A549 (cell line): ENCODE measurements at regions not wholly inside any gene's neighbourhood (a gene's known extent, or its start where the extent isn't known, plus 50 kb on each side); places are given as distances from the start of the nearest gene placed in this dataset.
A peak's percentile ranks its signal among the peaks of the same experiment; 100 is the strongest.
"Not testable (repeated sequence)": the region's sequence is repeated elsewhere in the genome, so short reads cannot be mapped to it uniquely, and the experiment has no call there.

Experiments used
- ATAC-seq, 2 experiments: fragments of 200-7000 bp in 1 of 2; fragments of >200 bp in 1 of 2; cut with Nextera tagmentation in 1 of 2; cut with Tn5 transposase in 1 of 2; 3 replicates each; pipeline versions ENCODE4 v1.8.0 to v1.9.1; 2018 to 2020; ENCODE audit warnings: mild to moderate bottlenecking in 1 of 2, moderate library complexity in 1 of 2
- CTCF ChIA-PET: fragments of 300-600 bp; sonication (Branson Sonifier 250); formaldehyde crosslinking; extraction: SDS; loops from one replicate; lab custom pipeline; 2021; ENCODE audit warnings: antibody characterized with exemption, inconsistent platforms; lab: Yijun Ruan, JAX
- POLR2A ChIA-PET: fragments of 350-600 bp; formaldehyde crosslinking; extraction: SDS; loops from one replicate; lab custom pipeline; 2021; ENCODE audit warnings: antibody characterized with exemption, inconsistent platforms; lab: Yijun Ruan, JAX
- DNase-seq, 2 experiments: peaks; one replicate each; pipeline versions ENCODE4 v3.0.0 to v3.0.0-alpha.2; 2011 to 2016; ENCODE audit warnings: low read depth in 1 of 2, low spot score in 1 of 2
- FAIRE-seq: peaks from 2 replicates; lab custom pipeline; 2011; peaks lifted over from hg19 to GRCh38; lab: Jason Lieb, UNC
- H3K27ac ChIP-seq, 2 experiments: fragments of >200 bp; sonication (Bioruptor Twin); formaldehyde crosslinking; 3 replicates each; pipeline ENCODE4 v1.5.1; 2016 to 2017
- H3K4me1 ChIP-seq: fragments of >200 bp; sonication (Bioruptor Twin); formaldehyde crosslinking; 3 replicates; pipeline ENCODE4 v1.6.1; 2016
- H3K4me2 ChIP-seq: fragments of >200 bp; sonication (Bioruptor Twin); formaldehyde crosslinking; 3 replicates; pipeline ENCODE4 v1.6.1; 2016
- H3K4me3 ChIP-seq: fragments of >200 bp; sonication (Bioruptor Twin); formaldehyde crosslinking; 3 replicates; pipeline ENCODE4 v1.5.1; 2016
- H3K9me3 ChIP-seq: fragments of >200 bp; sonication (Bioruptor Twin); formaldehyde crosslinking; 3 replicates; pipeline ENCODE4 v1.6.1; 2016
- ATOH8 ChIP-seq: fragments of 250-450 bp; sonication (Bioruptor Pico); IDR thresholded peaks from 2 replicates; pipeline ENCODE4 v1.5.0; 2020; ENCODE audit warnings: low read depth, mild to moderate bottlenecking, moderate library complexity
- CBX2 ChIP-seq: fragments of 200-600 bp; sonication (generic); IDR thresholded peaks from 2 replicates; pipeline ENCODE4 v1.6.1; 2016; ENCODE audit warnings: low read depth, mild to moderate bottlenecking, borderline replicate concordance
- CBX8 ChIP-seq: fragments of 200-600 bp; sonication (generic); IDR thresholded peaks from 2 replicates; pipeline ENCODE4 v1.6.1; 2016
- CTCF ChIP-seq: fragments of >200 bp; sonication (Bioruptor Twin); formaldehyde crosslinking; IDR thresholded peaks from 3 replicates; pipeline ENCODE4 v1.5.1; 2016
- E2F6 ChIP-seq: IDR thresholded peaks from 2 replicates; pipeline ENCODE4 v1.6.1; 2012; ENCODE audit warnings: low read depth, borderline replicate concordance
- EHF ChIP-seq: fragments of 250-450 bp; sonication (Bioruptor Pico); IDR thresholded peaks from 2 replicates; pipeline ENCODE4 v1.5.0; 2020; ENCODE audit warnings: mild to moderate bottlenecking
- ELK1 ChIP-seq: fragments of 150-350 bp; IDR thresholded peaks from 2 replicates; pipeline ENCODE4 v1.6.1; 2014; ENCODE audit warnings: low read depth, mild to moderate bottlenecking, low read length
- EP300 ChIP-seq, 2 experiments: fragments of >200 bp; sonication (Bioruptor Twin); formaldehyde crosslinking; IDR thresholded peaks; 2 replicates in 1 of 2; 3 replicates in 1 of 2; pipeline ENCODE4 v1.6.1; 2016 to 2017
- FOSL2 ChIP-seq, 2 experiments: fragments of 450-650 bp in 1 of 2; fragments of >200 bp in 1 of 2; sonication (Bioruptor Twin) in 1 of 2; formaldehyde crosslinking; IDR thresholded peaks; 2 replicates each; pipeline versions ENCODE4 v1.5.0 to v1.6.1; 2016 to 2020; ENCODE audit warnings: mild to moderate bottlenecking in 1 of 2, moderate library complexity in 1 of 2
- GATA3 ChIP-seq: IDR thresholded peaks from 2 replicates; pipeline ENCODE4 v1.6.1; 2012; ENCODE audit warnings: borderline replicate concordance
- HES2 ChIP-seq: fragments of >200 bp; sonication (Bioruptor Twin); formaldehyde crosslinking; IDR thresholded peaks from 2 replicates; pipeline ENCODE4 v1.6.1; 2016
- HOXA7 ChIP-seq: fragments of 250-450 bp; sonication (Bioruptor Pico); IDR thresholded peaks from 2 replicates; pipeline ENCODE4 v1.5.0; 2020; ENCODE audit warnings: mild to moderate bottlenecking, moderate library complexity
- HOXB13 ChIP-seq: fragments of 250-450 bp; sonication (Bioruptor Pico); IDR thresholded peaks from 2 replicates; pipeline ENCODE4 v1.5.0; 2020; ENCODE audit warnings: low read depth, mild to moderate bottlenecking, moderate library complexity
- JUN ChIP-seq, 2 experiments: fragments of >200 bp; sonication (Bioruptor Twin); formaldehyde crosslinking; IDR thresholded peaks; 2 replicates in 1 of 2; 3 replicates in 1 of 2; pipeline ENCODE4 v1.6.1; 2016 to 2017
- KDM1A ChIP-seq: fragments of 200-600 bp; sonication (generic); IDR thresholded peaks from 2 replicates; pipeline ENCODE4 v1.6.1; 2016; ENCODE audit warnings: low read depth, mild to moderate bottlenecking
- MAX ChIP-seq: IDR thresholded peaks from 2 replicates; pipeline ENCODE4 v1.6.1; 2012
- POLR2A ChIP-seq: IDR thresholded peaks from 2 replicates; pipeline ENCODE4 v1.6.1; 2012; ENCODE audit warnings: mild to moderate bottlenecking, low read length
- POLR2AphosphoS2 ChIP-seq: conservative IDR thresholded peaks from 2 replicates; pipeline ENCODE4 v1.6.1; 2012; ENCODE audit warnings: low read length, improper control_type of control experiment, inconsistent platforms
- RAD21 ChIP-seq, 2 experiments: fragments of >200 bp in 1 of 2; sonication (Bioruptor Twin) in 1 of 2; formaldehyde crosslinking in 1 of 2; IDR thresholded peaks in 1 of 2; conservative IDR thresholded peaks in 1 of 2; 2 replicates in 1 of 2; 3 replicates in 1 of 2; pipeline ENCODE4 v1.6.1; 2012 to 2018; ENCODE audit warnings: inconsistent platforms in 1 of 2
- SREBF2 ChIP-seq: fragments of 450-650 bp; IDR thresholded peaks from 2 replicates; pipeline ENCODE4 v1.6.1; 2014; ENCODE audit warnings: mild to moderate bottlenecking, moderate library complexity
- TFCP2L1 ChIP-seq: fragments of 250-450 bp; sonication (Bioruptor Pico); IDR thresholded peaks from 2 replicates; pipeline ENCODE4 v1.5.0; 2021; ENCODE audit warnings: mild to moderate bottlenecking
- ZC3H11A ChIP-seq: fragments of 450-650 bp; IDR thresholded peaks from 2 replicates; pipeline ENCODE4 v1.6.1; 2014; ENCODE audit warnings: antibody characterized with exemption, mild to moderate bottlenecking
- WGBS: methylation state at CpG from one replicate; pipeline ENCODE4 v1.1.6; 2017; ENCODE audit errors: missing lambda C conversion rate; 5-methylcytosine and 5-hydroxymethylcytosine counted together

GRCh38 chr10:21441625-21442024 lies 83.9 kb downstream of the SKIDA1 start (continued):
- no peak for TF ChIP-seq E2F6
- no peak for TF ChIP-seq HOXA7 (CRISPR knock-in tag)

- POLR2A ChIA-PET: interaction anchor here (0.7 kb wide), 1 partner anchor 30 kb away, joined by 3 read pairs; no protein-coding TSS in a partner anchor
- not testable (repeated sequence) for FAIRE-seq, ATAC-seq, H3K4me1 ChIP-seq, H3K4me2 ChIP-seq, H3K9me3 ChIP-seq, DNase-seq, H3K4me3 ChIP-seq
- 0 out of 6 replicates have a peak overlapping the region, but pooled peaks of 1 of the 2 experiments have one; percentile 24 for H3K27ac ChIP-seq
- CTCF ChIA-PET: interaction anchor here (0.6 to 1.4 kb wide), 2 partner anchors 58 to 144 kb away, joined by 3 read pairs; no protein-coding TSS in a partner anchor
- whole genome bisulfite sequencing: 71% methylated on average over 10 of the region's 10 CpGs
These were observed 86.6 kb downstream of the SKIDA1 start for GRCh38 chr10:21438914-21439313.

GRCh38 chr10:21437770-21438382 lies 87.6 kb downstream of the SKIDA1 start:
- H3K9me3 ChIP-seq: no peaks in the 10 kb centered on the region
- POLR2A ChIA-PET: interaction anchor here (0.5 kb wide), 1 partner anchor 55 kb away, joined by 4 read pairs; no protein-coding TSS in a partner anchor
- no peak overlapping the region for H3K4me2 ChIP-seq
- no peaks in the 10 kb centered on the region for H3K4me1 ChIP-seq
- H3K27ac ChIP-seq: peak overlapping the region in 1 of 2 experiments; percentile 25; a peak in 1 of 6 replicates
- no peak for DNase-seq
- FAIRE-seq: no peak
- H3K4me3 ChIP-seq: no peak overlapping the region
- CTCF ChIA-PET: interaction anchor here (0.8 kb wide), 1 partner anchor 44 kb away, joined by 3 read pairs; no protein-coding TSS in a partner anchor
- WGBS: 70% methylated on average over 8 of the region's 8 CpGs
- no peak for ATAC-seq
- peak; percentile 63; the same call in 1 of the 2 replicates for TF ChIP-seq ZC3H11A
- TF ChIP-seq EP300 (IDR thresholded peaks at IDR 0.05): no peak
- no peak for TF ChIP-seq CBX2
- TF ChIP-seq CTCF: no peak
- no peak for TF ChIP-seq HOXB13 (CRISPR knock-in tag)
- no peak for TF ChIP-seq HES2
- TF ChIP-seq FOSL2 (IDR thresholded peaks at IDR 0.05): no peak
- peak; percentile 23; the same call in 1 of the 2 replicates for TF ChIP-seq FOSL2 (CRISPR knock-in tag; IDR thresholded peaks at IDR 0.05)
- no peak for TF ChIP-seq POLR2A

- Histone ChIP-seq H3K27ac (no peak overlapping the region), H3K4me3 (no peak overlapping the region), H3K4me2 (no peak overlapping the region), H3K4me1 (peaks cover 3% of the 10 kb centered on the region; the same call in 1 of the 3 replicates), H3K9me3 (no peaks in the 10 kb centered on the region)
- ATAC-seq (no peak), FAIRE-seq (no peak), DNase-seq (no peak)
- CTCF ChIA-PET: no interaction called here
- POLR2A ChIA-PET: no interaction called here
- 88% methylated on average over 1 of the region's 1 CpG for WGBS
- TF ChIP-seq JUN (IDR thresholded peaks at IDR 0.05): no peak
- TF ChIP-seq GATA3: no peak
- TF ChIP-seq CBX2: no peak
- TF ChIP-seq CTCF: no peak
- no peak for TF ChIP-seq ATOH8 (CRISPR knock-in tag)
- TF ChIP-seq ZC3H11A: no peak
- no peak for TF ChIP-seq EHF (CRISPR knock-in tag)
- no peak for TF ChIP-seq KDM1A
- no peak for TF ChIP-seq SREBF2
- no peak for TF ChIP-seq MAX
- TF ChIP-seq CBX8: no peak
- TF ChIP-seq RAD21 (conservative IDR thresholded peaks at IDR 0.05 in 1 of 2, IDR thresholded peaks at IDR 0.05 in 1 of 2): no peak
- TF ChIP-seq ELK1: no peak
- no peak for TF ChIP-seq TFCP2L1 (CRISPR knock-in tag)
- TF ChIP-seq POLR2AphosphoS2: no peak
- no peak for TF ChIP-seq E2F6
These were observed 93.2 kb downstream of the SKIDA1 start for GRCh38 chr10:21432266-21432665.
